ENCODE measurements at regions not wholly inside any gene's neighbourhood (a gene's known extent, or its start where the extent isn't known, plus 50 kb on each side); places are given as distances from the start of the nearest gene placed in this dataset.

GRCh38 chr10:81000781-81001180, 463.1 kb downstream of the SH2D4B start:
- Mint-ChIP-seq H3K4me1 (ENCODE audit: unreplicated experiment) (no peaks in the 10 kb centered on the region), H3K36me3 (no peaks in the 10 kb centered on the region), H3K9me3 (no peaks in the 10 kb centered on the region), H3K27ac (no peak overlapping the region), H3K4me3 (no peak overlapping the region), H3K27me3 (no peaks in the 10 kb centered on the region)
- TF ChIP-seq CTCF (conservative IDR thresholded peaks at IDR 0.05), result no peak
- no peak for DNase-seq (ENCODE audit: extremely low spot score, unreplicated experiment)

DNA sequence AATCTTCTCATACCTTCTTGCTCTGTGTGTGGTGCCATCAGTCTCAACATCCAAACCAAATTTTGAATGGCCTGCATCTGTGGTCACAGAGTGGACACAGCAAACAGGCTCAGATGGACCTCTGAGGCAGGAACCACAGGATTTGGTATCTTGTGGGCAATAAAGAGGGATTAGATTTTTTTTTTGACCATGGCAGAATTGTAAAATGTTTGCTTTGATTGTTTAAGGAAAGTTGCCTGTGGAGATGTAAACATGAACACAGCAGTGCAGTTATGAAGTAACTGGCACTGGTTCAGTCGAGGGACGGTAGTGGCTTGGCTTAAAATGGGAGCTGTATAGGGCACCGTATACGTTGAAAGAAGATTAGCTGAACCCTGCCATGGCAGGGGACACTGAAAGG, 464.7 kb downstream of the SH2D4B start:
- TF ChIP-seq CTCF (conservative IDR thresholded peaks at IDR 0.05), result no peak
- H3K9me3 Mint-ChIP-seq, result no peaks in the 10 kb centered on the region
- no peaks in the 10 kb centered on the region for H3K36me3 Mint-ChIP-seq
- no peaks in the 10 kb centered on the region for H3K4me1 Mint-ChIP-seq (ENCODE audit: unreplicated experiment)
- no peaks in the 10 kb centered on the region for H3K27me3 Mint-ChIP-seq
- no peak overlapping the region for H3K4me3 Mint-ChIP-seq
- DNase-seq (ENCODE audit: extremely low spot score, unreplicated experiment), result no peak
- H3K27ac Mint-ChIP-seq, result no peak overlapping the region

DNA sequence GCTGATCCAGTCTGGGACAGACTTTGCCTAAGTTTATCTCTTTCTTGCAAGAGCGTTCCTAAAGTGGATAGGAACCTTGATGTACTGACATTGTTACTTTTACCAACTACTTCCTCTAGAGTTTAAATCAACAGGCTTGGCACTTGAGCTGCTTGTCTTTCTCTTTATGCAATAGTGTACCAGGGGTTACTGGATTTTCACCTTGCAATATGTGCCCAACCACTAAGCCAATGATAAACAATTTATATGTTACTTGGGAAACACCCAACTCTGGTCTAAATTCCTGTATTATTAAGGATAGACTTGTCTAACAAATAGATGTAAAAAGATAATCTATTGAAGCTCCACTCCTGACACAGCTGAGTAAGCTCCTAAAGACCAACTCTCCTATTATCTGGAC, 470.2 kb downstream of the SH2D4B start:
- H3K27me3 Mint-ChIP-seq, result no peaks in the 10 kb centered on the region
- H3K36me3 Mint-ChIP-seq, result no peaks in the 10 kb centered on the region
- H3K4me1 Mint-ChIP-seq (ENCODE audit: unreplicated experiment), result no peaks in the 10 kb centered on the region
- no peak overlapping the region for H3K27ac Mint-ChIP-seq
- H3K9me3 Mint-ChIP-seq, result no peaks in the 10 kb centered on the region
- no peak for DNase-seq (ENCODE audit: extremely low spot score, unreplicated experiment)
- TF ChIP-seq CTCF (conservative IDR thresholded peaks at IDR 0.05), result no peak
- H3K4me3 Mint-ChIP-seq, result no peak overlapping the region

- Mint-ChIP-seq H3K36me3 (no peaks in the 10 kb centered on the region), H3K4me1 (ENCODE audit: unreplicated experiment) (no peaks in the 10 kb centered on the region), H3K27me3 (no peaks in the 10 kb centered on the region), H3K27ac (no peak overlapping the region), H3K4me3 (no peak overlapping the region), H3K9me3 (no peaks in the 10 kb centered on the region)
- TF ChIP-seq CTCF (conservative IDR thresholded peaks at IDR 0.05), result no peak
- DNase-seq (ENCODE audit: extremely low spot score, unreplicated experiment), result no peak
Measured at GRCh38 chr10:81008726-81009125, 471.0 kb downstream of the SH2D4B start.

GRCh38 chr10:81009296-81009695, 471.6 kb downstream of the SH2D4B start:
- Mint-ChIP-seq H3K9me3 (no peaks in the 10 kb centered on the region), H3K36me3 (no peaks in the 10 kb centered on the region), H3K27me3 (no peaks in the 10 kb centered on the region), H3K27ac (no peak overlapping the region), H3K4me1 (ENCODE audit: unreplicated experiment) (no peaks in the 10 kb centered on the region), H3K4me3 (no peak overlapping the region)
- TF ChIP-seq CTCF (conservative IDR thresholded peaks at IDR 0.05), result no peak
- no peak for DNase-seq (ENCODE audit: extremely low spot score, unreplicated experiment)

DNA sequence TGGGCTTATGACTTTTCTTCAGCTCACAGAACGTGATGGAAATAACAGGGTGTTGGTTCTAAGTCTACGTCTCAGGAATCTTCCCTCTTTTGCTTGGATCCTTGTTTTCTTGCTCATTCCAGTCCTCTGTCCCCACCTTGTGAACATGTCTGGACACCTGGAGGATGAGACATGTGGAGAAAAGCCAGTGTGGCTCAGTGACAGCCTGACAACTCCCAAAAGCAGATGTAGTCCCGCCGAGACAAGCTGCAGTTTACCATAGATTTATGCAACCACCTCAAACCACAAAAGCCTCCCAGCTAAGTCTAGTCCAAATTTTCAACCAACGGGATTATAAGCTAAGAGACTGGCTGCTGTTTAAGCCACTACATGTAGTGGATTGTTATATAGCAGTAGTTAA, 476.1 kb downstream of the SH2D4B start:
- H3K4me1 Mint-ChIP-seq (ENCODE audit: unreplicated experiment), result peaks cover 1% of the 10 kb centered on the region
- H3K4me3 Mint-ChIP-seq, result no peak overlapping the region
- H3K27ac Mint-ChIP-seq, result no peak overlapping the region
- no peaks in the 10 kb centered on the region for H3K36me3 Mint-ChIP-seq
- H3K27me3 Mint-ChIP-seq, result no peaks in the 10 kb centered on the region
- H3K9me3 Mint-ChIP-seq, result no peaks in the 10 kb centered on the region
- no peak for DNase-seq (ENCODE audit: extremely low spot score, unreplicated experiment)
- TF ChIP-seq CTCF (conservative IDR thresholded peaks at IDR 0.05), result no peak

All from type B pancreatic cell (in vitro differentiated cells).